H1 (cell line): ENCODE measurements at regions not wholly inside any gene's neighbourhood (a gene's known extent, or its start where the extent isn't known, plus 50 kb on each side); places are given as distances from the start of the nearest gene placed in this dataset.

Experiments
- EP300 ChIP-seq, 2 experiments: IDR thresholded peaks; 1 replicate in 1 of 2; 2 replicates in 1 of 2; pipeline ENCODE4 v1.6.1; 2011 to 2012; ENCODE audit warnings: low read depth in 2 of 2, low read length in 2 of 2, mild to moderate bottlenecking in 2 of 2, borderline replicate concordance in 1 of 2, inconsistent platforms in 1 of 2, moderate library complexity in 1 of 2
- HDAC2 ChIP-seq, 2 experiments: fragments of 300-600 bp in 1 of 2; sonication (generic) in 1 of 2; IDR thresholded peaks; 2 replicates each; pipeline ENCODE4 v1.6.1; 2011 to 2012; ENCODE audit warnings: low read depth in 2 of 2, low read length in 2 of 2, mild to moderate bottlenecking in 2 of 2, moderate library complexity in 2 of 2, borderline replicate concordance in 1 of 2, inconsistent platforms in 1 of 2
- TF ChIP-seq, protein P1 (sequence below), 3 experiments: IDR thresholded peaks; 1 replicate in 2 of 3; 2 replicates in 1 of 3; pipeline versions ENCODE4 v1.5.1 to v1.6.1; 2011; ENCODE audit warnings: low read length in 3 of 3, mild to moderate bottlenecking in 3 of 3, inconsistent platforms in 2 of 3, low read depth in 1 of 3, moderate library complexity in 1 of 3; ENCODE audit not compliant: insufficient read depth in 1 of 3; ENCODE audit errors: control extremely low read depth in 1 of 3

DNA sequence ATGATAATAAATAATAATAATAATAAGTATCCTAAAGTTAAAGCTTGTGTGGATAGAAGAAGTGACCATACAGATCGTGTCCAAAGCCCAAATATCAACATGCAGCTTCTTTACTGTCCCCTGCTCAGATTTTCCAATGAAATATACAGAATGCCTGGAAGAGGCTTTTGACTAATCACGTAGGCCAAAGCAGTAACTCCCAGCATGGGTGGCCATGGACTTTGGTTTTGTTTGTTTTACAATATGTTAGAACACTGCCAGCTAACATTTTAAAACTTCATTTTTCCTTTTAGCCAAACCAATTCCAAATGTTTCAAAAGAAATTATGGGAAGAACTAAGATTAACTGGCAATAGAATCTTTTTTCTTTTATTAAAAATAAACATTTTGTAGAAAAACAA lies 400.0 kb upstream of the FLRT2 start:
- TF ChIP-seq, protein P1, sequence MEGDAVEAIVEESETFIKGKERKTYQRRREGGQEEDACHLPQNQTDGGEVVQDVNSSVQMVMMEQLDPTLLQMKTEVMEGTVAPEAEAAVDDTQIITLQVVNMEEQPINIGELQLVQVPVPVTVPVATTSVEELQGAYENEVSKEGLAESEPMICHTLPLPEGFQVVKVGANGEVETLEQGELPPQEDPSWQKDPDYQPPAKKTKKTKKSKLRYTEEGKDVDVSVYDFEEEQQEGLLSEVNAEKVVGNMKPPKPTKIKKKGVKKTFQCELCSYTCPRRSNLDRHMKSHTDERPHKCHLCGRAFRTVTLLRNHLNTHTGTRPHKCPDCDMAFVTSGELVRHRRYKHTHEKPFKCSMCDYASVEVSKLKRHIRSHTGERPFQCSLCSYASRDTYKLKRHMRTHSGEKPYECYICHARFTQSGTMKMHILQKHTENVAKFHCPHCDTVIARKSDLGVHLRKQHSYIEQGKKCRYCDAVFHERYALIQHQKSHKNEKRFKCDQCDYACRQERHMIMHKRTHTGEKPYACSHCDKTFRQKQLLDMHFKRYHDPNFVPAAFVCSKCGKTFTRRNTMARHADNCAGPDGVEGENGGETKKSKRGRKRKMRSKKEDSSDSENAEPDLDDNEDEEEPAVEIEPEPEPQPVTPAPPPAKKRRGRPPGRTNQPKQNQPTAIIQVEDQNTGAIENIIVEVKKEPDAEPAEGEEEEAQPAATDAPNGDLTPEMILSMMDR (IDR thresholded peaks at IDR 0.05; ENCODE audit: control extremely low read depth in 1 of 3, insufficient read depth in 1 of 3, low read depth in 1 of 3, low read length in 3 of 3) = no peak
- TF ChIP-seq EP300 (IDR thresholded peaks at IDR 0.05; ENCODE audit: borderline replicate concordance in 1 of 2, low read depth in 2 of 2, low read length in 2 of 2) = no peak
- no peak for TF ChIP-seq HDAC2 (IDR thresholded peaks at IDR 0.05; ENCODE audit: borderline replicate concordance in 1 of 2, low read depth in 2 of 2, low read length in 2 of 2)
